HG03066 (cell line): ENCODE measurements at regions not wholly inside any gene's neighbourhood (a gene's known extent, or its start where the extent isn't known, plus 50 kb on each side); places are given as distances from the start of the nearest gene placed in this dataset.

Experiments
- ATAC-seq: cut with Tn5 transposase; IDR thresholded peaks from one replicate; pipeline ENCODE4 v1.9.1; 2021; ENCODE audit warnings: low read depth; ENCODE audit not compliant: unreplicated experiment

DNA sequence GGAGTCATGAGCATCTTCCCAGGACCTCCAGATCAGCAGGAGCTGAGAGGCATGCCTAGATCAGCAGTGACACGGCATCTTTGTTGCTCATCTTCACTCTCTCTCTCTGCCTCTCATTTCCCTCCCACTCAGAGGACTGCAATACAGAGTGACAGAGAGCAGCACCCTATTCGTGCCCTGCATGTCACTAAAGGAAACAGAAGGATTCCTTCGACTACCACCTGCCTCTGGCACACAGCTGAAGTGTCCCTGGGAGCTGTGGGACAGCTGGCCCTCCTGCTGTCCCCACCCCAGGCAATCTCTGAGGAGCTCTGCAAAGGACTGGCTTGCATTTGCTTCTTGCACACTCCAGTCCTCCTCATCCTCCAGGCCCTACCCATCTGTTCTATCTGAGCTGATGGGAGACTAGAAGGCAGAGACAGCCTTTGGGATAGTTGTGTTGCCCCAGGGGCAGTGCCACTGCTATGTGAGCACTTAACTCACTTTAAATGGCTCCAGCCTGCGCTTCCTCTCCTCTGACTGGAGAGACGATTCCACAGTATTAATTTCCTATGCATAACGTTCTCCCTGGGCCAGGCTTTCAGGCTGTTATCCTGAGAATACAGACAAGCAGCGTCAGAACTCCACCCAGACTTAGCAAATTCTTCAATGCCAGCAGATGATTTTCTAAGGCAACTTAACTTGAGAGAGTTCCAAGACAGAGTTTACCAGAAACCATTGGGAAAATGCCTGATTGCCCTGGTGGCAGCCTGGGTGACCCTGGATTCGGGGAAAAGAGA lies 167.6 kb upstream of the MAP1B start:
- ATAC-seq: no peak

DNA sequence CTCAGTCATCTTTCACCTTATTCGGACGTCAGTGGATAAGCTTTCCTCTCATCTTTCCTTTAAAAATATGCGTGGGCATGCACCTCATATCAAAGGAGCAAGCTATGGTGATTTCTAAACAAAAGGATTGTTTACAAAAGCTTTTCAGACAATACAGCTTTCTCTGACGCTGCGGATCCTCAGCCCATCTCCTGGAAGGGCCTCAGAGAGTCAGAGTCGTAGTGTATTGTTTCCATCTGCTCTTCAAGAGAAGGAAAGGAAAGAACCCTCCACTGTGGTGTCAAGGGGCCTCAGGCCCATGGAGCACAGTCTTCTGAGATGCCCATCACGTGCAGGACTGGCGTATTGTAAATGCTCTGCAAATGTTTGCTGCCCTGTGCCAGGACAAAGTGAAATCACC lies 163.4 kb upstream of the MAP1B start:
- no peak for ATAC-seq

GRCh38 chr5:71945436-71945835 lies 161.8 kb upstream of the MAP1B start:
- no peak for ATAC-seq

DNA sequence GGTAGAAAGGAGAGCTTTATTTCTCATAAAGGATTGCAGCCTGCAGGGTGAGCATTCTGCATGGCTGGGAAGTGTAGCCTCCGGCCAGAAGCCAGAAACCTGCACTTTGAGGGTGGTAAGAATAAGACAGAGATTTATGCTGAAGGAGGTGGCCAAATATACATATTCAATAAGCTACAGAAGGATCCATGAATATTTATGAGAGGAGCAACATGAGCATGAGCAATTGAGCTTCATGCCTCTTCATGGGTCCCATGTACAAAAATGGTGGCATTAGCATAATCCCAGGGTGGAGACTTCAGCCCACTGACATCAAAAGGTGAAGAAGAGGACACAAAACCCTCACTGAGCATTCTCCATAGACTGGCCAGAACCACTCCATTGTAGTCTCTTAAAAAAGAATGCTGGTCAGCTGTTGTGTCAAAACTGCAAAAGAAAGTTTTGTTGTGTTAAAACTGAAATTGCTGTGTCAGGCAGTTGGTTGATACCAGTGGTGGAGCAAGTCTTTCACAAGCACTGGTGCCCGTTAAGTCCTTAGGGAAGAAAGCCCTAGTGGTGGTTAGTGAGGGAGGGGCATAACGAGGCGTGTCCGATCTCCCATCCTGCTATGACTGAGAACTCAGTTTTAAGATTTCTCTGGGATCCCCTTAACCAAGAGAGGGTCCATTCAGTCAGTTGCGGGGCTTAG lies 160.8 kb upstream of the MAP1B start:
- no peak for ATAC-seq

- ATAC-seq: no peak
These were observed 159.1 kb upstream of the MAP1B start for GRCh38 chr5:71948206-71948605.

- ATAC-seq: no peak
These were observed 157.5 kb upstream of the MAP1B start for GRCh38 chr5:71949772-71950171.

DNA sequence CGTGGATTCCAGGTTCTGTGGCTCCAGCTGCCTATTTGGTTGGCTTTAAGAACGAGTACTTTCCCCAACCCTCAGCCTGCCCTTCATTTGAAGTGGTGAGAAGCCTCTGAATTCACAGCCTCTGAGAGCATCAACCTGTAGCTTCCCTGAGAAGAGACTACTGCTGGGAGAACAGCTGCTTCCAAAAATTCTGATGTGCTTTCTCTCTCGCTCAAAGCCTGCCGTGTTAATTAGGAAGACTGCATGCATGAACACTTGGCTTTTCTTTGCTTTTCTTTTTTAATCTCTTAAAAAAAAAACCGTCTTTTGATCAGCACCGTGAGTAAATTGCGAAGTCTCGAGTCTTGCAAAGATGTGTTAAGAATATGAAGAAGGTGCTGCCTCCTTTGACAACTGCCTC lies 153.4 kb upstream of the MAP1B start:
- no peak for ATAC-seq

- no peak for ATAC-seq
These were observed 152.9 kb upstream of the MAP1B start for GRCh38 chr5:71954329-71954728.

DNA sequence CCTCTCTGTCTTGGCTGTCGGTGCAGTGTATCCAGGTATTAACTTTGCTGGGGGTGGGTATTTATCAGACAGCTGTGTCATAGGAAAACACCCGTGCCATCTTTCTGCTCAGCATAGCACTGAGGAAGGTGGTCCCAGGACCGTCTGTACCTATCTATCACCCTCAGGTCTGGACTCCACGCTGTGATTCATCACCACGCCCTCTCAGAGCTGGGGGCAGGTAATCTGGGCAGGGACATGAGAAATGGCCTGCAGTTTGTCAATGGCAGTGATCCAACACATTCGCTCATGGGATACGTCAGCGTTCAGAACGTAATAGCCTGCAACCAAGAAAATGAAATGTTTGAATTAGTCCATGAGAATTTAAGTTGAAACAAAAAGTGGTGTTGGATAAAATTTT lies 151.6 kb upstream of the MAP1B start:
- no peak for ATAC-seq

DNA sequence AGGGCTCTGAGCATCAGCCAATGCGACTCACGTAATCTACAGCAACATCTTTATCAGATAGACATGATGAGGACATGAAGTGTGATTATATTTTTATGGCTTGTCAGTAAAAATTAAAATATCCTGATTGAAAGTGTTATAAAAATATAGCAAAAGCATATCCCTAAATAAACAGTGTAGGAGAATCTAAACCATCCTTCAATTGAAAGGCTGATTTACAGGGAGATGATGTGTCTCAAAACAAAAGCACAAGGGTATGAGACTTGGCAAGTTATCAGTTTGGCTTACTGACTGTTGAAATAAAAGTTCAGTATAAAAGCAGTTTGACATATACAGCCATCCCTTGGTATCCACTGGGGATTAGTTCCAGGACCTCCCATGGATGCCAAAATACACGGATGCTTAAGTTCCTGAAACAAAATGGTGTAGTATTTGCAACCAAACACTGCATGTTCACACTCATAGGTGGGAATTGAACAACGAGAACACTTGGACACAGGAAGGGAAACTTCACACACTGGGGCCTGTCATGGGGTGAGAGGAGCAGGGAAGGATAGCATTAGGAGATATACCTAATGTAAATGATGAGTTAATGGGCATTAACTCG lies 149.9 kb upstream of the MAP1B start:
- no peak for ATAC-seq

DNA sequence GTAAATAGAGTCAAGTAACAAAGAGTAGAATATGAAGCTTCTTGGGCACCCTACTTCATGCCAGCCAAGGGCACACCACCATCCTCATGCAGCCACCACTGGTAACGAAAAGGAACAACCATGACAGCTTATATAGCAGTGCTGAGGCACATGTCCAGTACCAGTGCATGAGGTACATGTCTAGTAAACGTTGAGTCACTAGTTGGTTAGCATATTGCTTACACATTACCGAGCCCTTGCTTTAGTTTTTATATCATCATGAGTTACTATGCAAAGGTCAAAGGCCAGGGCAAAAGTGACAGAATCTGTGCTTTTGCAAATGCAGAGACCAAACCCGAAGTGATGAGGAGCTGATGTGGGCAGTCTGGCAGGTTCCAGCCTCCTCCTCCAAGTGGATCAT lies 147.1 kb upstream of the MAP1B start:
- no peak for ATAC-seq

- ATAC-seq: no peak
These were observed 145.5 kb upstream of the MAP1B start for GRCh38 chr5:71961786-71962185.

DNA sequence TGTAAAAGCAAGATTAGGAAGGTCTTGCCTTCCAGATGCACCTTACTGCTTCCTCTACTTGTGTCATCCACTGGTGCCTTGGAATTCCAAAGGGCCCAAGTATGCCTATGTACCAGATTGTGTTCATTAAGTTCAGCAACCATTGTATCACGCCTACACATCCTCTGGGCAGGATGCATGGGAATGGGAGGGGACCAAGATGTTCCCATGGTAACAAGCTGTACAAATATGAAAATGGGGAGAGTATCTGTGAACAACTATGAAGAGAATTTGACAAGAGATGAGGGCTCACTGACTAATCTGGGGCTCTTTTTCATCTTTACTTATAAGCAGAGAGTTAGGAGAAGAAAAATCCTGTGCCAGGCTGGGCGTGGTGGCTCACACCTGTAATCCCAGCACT lies 137.8 kb upstream of the MAP1B start:
- ATAC-seq: no peak

GRCh38 chr5:71971862-71972261 lies 135.4 kb upstream of the MAP1B start:
- ATAC-seq: no peak

GRCh38 chr5:71972777-71973473 lies 134.3 kb upstream of the MAP1B start:
- no peak for ATAC-seq

- ATAC-seq: no peak
These were observed 133.7 kb upstream of the MAP1B start for GRCh38 chr5:71973563-71973962.

DNA sequence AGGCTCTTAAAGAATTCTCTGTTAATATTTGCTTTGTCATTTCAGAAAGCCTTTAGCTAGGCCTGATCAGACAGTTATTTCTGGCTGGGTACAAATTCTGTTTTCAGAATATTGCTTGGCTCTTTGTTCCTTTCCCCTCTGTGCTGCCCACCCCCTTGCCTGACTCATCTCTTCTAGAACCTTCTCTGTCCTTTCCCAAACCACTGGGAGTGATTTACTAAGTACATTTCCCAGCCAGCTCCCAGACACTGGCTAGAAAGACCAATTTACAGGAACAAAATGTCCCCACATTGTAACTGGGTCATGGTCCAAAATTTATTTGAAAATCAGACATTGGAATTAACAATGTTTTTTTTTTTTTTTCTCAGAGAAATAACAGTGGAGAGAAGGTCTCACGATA lies 133.1 kb upstream of the MAP1B start:
- no peak for ATAC-seq

GRCh38 chr5:71974622-71975021 lies 132.7 kb upstream of the MAP1B start:
- ATAC-seq: no peak

DNA sequence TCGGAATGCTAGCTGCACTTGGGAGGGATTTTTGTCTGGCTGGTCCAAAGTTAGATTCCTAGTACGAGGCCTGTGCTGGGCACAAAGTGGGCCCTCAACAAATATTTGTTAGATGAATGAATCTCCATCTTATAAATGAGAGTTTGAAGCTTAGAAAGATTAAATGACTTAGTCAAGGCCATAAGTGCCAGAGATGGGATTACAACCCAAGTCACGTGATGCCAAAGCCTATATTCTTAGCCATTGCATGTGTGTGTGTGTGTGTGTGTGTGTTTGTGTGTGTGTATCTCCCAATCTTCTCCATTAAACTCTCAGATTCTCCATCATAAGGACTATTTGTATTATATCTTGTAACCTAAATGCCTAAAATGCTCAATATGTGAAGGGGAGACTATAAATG lies 130.8 kb upstream of the MAP1B start:
- no peak for ATAC-seq

GRCh38 chr5:71977311-71977710 lies 130.0 kb upstream of the MAP1B start:
- ATAC-seq: no peak

- no peak for ATAC-seq
These were observed 129.1 kb upstream of the MAP1B start for GRCh38 chr5:71978216-71978615.
